ENCODE measurements at regions not wholly inside any gene's neighbourhood (a gene's known extent, or its start where the extent isn't known, plus 50 kb on each side); places are given as distances from the start of the nearest gene placed in this dataset.

GRCh38 chr16:73329358-73330286 lies 281.7 kb upstream of the ZFHX3 start:
- TF ChIP-seq POLR2A (IDR thresholded peaks at IDR 0.05) (no peak), CTCF (IDR thresholded peaks at IDR 0.05 in 8 of 11, conservative IDR thresholded peaks at IDR 0.05 in 3 of 11) (no peak)

Measured in spleen (tissue), 7 donors.